ENCODE measurements at regions not wholly inside any gene's neighbourhood (a gene's known extent, or its start where the extent isn't known, plus 50 kb on each side); places are given as distances from the start of the nearest gene placed in this dataset.

GRCh38 chr12:89803412-89803811 is 94.8 kb upstream of the ATP2B1 start:
- no peak for TF ChIP-seq CTCF (IDR thresholded peaks at IDR 0.05)
- no peak for TF ChIP-seq POLR2A (IDR thresholded peaks at IDR 0.05)

All from heart left ventricle (tissue), 13 donors.